ENCODE measurements at regions not wholly inside any gene's neighbourhood (a gene's known extent, or its start where the extent isn't known, plus 50 kb on each side); places are given as distances from the start of the nearest gene placed in this dataset.

DNA sequence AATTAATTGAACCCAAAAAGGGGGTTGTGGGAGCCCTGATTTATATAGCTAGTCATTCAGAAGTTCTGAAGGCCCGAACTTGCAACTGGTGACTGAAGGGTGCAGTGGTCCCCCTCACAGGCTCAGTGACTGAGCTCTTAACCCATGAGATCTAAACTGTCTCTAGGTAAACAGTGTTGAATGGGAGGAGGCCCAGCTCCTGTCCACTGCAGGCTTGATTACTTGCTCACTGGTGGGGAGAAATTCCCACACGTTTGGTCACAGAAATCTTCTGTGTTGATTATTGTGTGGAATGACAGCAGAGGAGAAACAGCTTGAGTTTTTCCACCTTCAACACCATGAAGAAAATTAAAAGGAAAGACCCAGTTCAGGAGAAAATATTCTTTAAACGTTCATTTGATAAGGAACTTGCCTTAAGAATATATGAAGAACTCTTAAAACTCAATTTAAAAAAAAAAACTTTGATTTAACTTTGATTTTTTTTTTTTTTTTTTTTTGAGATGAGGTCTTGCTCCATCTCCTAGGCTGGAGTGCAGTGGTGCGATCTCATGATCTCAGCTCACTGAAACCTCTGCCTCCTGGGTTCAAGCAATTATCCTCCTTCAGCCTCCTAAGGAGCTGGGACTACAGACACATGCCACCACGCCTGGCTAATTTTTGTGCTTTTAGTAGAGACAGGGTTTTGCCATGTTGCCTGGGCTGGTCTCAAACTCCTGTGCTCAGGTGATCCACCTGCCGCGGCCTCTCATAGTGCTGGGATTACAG, 249.3 kb downstream of the UQCRFS1 start:
- no peak overlapping the region for H3K4me3 ChIP-seq (ENCODE audit: low read depth, low read length)
- TF ChIP-seq, protein P1, sequence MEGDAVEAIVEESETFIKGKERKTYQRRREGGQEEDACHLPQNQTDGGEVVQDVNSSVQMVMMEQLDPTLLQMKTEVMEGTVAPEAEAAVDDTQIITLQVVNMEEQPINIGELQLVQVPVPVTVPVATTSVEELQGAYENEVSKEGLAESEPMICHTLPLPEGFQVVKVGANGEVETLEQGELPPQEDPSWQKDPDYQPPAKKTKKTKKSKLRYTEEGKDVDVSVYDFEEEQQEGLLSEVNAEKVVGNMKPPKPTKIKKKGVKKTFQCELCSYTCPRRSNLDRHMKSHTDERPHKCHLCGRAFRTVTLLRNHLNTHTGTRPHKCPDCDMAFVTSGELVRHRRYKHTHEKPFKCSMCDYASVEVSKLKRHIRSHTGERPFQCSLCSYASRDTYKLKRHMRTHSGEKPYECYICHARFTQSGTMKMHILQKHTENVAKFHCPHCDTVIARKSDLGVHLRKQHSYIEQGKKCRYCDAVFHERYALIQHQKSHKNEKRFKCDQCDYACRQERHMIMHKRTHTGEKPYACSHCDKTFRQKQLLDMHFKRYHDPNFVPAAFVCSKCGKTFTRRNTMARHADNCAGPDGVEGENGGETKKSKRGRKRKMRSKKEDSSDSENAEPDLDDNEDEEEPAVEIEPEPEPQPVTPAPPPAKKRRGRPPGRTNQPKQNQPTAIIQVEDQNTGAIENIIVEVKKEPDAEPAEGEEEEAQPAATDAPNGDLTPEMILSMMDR (IDR thresholded peaks at IDR 0.05; ENCODE audit: low read depth, low read length): no peak
- DNase-seq (ENCODE audit: low read depth, low spot score): no peak
- in situ Hi-C loops (cut with HindIII; ENCODE audit: low sequenced_read_pairs): no loop called here

DNA sequence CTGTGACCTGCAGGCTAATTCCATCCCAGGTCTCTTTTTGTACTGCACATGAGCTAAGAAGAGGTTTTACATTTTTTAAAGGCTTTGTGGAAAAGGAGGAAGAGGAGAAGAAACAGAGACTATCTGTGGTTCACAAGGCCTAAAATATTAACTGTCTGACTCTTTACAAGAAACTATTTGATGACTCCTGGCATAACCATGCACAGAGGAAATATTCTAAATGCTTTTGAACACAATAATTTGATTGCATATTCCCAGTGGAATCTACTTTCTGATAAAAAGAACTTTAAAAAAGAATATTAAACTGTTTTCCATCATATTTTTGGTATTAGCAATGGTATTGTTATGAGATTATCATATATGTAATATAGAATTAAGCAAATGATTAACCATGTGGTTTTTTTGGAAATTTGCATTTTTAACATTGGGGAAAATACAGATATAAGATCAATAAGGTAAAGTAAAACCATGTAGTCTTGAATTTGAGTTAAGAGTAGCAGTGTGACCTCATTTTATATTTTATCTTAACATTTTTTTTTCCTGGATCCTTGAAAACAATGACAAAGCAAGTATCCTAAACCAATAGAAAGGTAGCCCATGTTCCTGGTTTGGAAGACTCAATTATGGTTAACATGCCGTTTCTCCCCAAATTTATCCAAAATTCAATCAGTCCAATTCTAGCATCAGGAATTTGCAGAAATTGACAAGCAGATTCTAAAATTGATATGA, 251.0 kb downstream of the UQCRFS1 start:
- peak; percentile 17 for DNase-seq (ENCODE audit: low read depth, low spot score)
- in situ Hi-C loops (cut with HindIII; ENCODE audit: low sequenced_read_pairs): no loop called here
- TF ChIP-seq, protein P1 (IDR thresholded peaks at IDR 0.05; ENCODE audit: low read depth, low read length): no peak
- H3K4me3 ChIP-seq (ENCODE audit: low read depth, low read length): no peak overlapping the region

DNA sequence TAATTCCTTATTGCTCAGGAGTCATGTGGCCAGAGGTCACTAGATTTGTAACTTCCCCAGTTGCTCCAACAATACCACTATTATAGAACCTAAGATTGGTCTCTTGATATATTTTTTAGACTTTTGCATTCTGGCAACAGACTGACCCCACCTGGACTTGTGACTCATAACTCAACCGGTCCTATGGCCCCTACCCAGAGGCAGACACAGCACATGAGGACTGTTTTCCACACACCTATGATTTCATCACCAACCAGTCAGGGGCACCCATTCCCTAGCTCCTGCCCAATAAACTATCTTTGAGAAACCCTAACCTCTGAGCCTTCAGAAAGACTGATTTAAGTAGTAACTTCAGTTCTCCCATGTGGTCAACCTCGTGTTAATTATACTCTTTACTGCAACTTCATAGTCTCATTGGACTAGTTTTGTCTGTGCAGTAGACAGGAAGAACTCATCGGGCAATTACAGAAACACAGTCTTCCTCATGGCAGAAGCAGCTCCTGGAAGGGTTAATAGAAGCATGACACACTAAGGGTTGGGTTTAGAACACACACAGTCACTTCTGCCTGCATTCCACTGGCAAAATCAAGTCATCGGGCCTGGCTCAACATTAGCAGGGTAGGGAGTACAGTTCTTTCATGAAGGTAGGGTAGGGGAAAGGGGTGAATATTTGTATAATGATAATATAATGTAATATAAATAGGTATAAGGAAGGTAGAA, 251.8 kb downstream of the UQCRFS1 start:
- in situ Hi-C loops (cut with HindIII; ENCODE audit: low sequenced_read_pairs): no loop called here
- TF ChIP-seq, protein P1 (IDR thresholded peaks at IDR 0.05; ENCODE audit: low read depth, low read length): no peak
- DNase-seq (ENCODE audit: low read depth, low spot score): no peak

DNA sequence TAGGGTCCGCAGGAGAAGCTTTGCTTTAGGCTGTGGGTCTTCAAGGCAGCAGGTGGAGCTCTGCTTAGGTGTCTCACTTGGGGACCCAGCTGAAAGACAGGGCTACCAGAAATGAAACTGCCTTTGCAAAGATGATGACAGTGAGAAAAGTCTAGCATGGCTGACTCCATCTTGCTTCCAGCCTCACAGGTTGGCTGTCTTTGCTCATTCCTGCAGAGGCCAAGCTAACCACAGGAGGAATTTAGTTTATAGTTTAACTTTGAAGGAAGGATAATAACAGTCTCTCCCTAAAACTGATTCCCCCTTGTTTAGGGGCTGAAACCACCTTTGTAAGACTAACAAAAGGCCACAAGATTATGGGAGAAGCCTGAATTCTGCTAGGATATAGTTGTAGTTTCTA, 252.4 kb downstream of the UQCRFS1 start:
- no peak for DNase-seq (ENCODE audit: low read depth, low spot score)
- in situ Hi-C loops (cut with HindIII; ENCODE audit: low sequenced_read_pairs): no loop called here
- H3K4me3 ChIP-seq (ENCODE audit: low read depth, low read length): no peak overlapping the region
- TF ChIP-seq, protein P1 (IDR thresholded peaks at IDR 0.05; ENCODE audit: low read depth, low read length): no peak

More for the DNA sequence above, 251.8 kb downstream of the UQCRFS1 start:
- no peak overlapping the region for H3K4me3 ChIP-seq (ENCODE audit: low read depth, low read length)

DNA sequence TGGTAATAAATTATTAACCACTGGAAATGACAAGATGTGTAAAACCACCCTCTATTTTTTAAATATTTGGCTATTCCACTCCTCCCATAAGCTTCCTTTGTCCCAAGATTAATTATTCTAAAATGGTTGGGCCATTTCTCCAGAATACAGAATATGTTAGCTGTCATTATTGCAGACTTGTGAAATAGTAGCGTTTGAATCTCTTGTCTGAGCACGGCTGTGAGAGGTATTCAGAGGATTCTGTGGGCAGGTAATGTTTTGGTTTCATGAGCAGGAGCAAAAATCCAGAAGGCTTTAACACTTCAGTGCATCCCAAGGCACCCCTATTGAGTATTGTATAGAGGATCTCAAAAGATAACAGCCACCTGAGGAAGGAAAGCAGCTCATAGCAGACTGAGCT, 256.0 kb downstream of the UQCRFS1 start:
- in situ Hi-C loops (cut with HindIII; ENCODE audit: low sequenced_read_pairs): no loop called here
- no peak for DNase-seq (ENCODE audit: low read depth, low spot score)
- H3K4me3 ChIP-seq (ENCODE audit: low read depth, low read length): no peak overlapping the region
- TF ChIP-seq, protein P1 (IDR thresholded peaks at IDR 0.05; ENCODE audit: low read depth, low read length): no peak

DNA sequence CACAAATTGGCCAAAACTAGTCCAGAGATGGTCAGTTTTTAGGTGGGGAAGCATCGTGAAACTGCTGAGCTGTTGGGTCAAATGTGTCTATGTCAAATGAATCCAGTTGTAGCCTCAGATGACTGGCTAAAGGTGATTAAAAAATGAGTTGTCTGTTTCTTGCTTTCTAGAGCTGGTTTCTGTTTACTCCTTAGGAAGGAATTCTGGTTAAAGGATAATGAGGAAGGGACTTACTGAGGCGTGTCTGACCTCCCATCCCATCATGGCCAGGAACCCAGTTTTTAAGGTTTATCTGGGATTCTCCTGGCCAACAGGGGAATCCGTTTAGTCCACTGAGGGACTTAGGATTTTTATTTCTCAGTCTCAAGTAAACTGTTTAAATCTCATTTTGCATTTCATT, 256.5 kb downstream of the UQCRFS1 start:
- TF ChIP-seq, protein P1 (IDR thresholded peaks at IDR 0.05; ENCODE audit: low read depth, low read length): no peak
- in situ Hi-C loops (cut with HindIII; ENCODE audit: low sequenced_read_pairs): no loop called here

More for the DNA sequence above, 256.5 kb downstream of the UQCRFS1 start:
- H3K4me3 ChIP-seq (ENCODE audit: low read depth, low read length): no peak overlapping the region
- DNase-seq (ENCODE audit: low read depth, low spot score): no peak

All from astrocyte of the spinal cord (primary cell).